Erythroblast (primary cell): ENCODE measurements at regions not wholly inside any gene's neighbourhood (a gene's known extent, or its start where the extent isn't known, plus 50 kb on each side); places are given as distances from the start of the nearest gene placed in this dataset.
"Not testable (repeated sequence)": the region's sequence is repeated elsewhere in the genome, so short reads cannot be mapped to it uniquely, and the experiment has no call there.

ENCODE experiments used
- DNase-seq, 2 experiments: peaks; one replicate each; lab custom pipeline; 2025; lab: John Stamatoyannopoulos, UW
- GATA1 ChIP-seq: IDR thresholded peaks from 2 replicates; pipeline ENCODE4 v1.6.1; 2011; ENCODE audit warnings: low read depth, mild to moderate bottlenecking, control low read depth, low read length, moderate library complexity
- POLR2A ChIP-seq: IDR thresholded peaks from 2 replicates; pipeline ENCODE4 v1.6.1; 2011; ENCODE audit warnings: mild to moderate bottlenecking, low read length

DNA sequence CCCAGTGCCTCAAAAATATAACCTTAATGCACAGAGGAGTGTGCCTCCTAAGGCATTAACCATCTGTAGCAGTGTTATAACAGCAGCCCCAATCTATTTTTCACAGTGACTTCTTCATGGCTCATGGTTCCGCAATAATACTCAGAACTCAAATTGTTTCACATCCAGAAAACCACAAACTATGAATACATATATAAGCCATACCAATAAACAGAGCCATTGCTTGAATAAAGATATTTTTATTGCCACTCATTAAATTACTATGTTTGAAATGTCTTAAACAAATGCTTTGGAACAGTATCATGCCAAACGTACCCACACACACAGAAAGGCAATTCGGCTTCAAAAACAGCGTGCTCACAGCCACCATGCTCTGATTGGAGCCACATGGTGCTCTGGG lies 629.3 kb upstream of the NRP1 start:
- TF ChIP-seq POLR2A, result no peak
- TF ChIP-seq GATA1, result no peak

DNA sequence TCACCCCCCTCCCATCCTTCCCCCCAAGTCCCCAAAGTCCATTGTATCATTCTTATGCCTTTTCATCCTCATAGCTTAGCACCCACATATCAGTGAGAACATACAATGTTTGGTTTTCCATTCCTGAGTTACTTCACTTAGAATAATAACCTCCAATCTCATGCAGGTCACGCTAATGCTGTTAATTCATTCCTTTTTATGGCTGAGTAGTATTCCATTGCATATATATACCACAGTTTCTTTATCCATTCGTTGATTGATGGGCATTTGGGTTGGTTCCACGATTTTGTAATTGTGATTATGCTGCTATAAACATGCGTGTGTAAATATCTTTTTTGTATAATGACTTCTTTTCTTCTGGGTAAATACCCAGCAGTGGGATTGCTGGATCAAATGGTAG lies 621.9 kb upstream of the NRP1 start:
- not testable (repeated sequence) for DNase-seq

More for the DNA sequence above, 629.3 kb upstream of the NRP1 start:
- no peak for DNase-seq

DNA sequence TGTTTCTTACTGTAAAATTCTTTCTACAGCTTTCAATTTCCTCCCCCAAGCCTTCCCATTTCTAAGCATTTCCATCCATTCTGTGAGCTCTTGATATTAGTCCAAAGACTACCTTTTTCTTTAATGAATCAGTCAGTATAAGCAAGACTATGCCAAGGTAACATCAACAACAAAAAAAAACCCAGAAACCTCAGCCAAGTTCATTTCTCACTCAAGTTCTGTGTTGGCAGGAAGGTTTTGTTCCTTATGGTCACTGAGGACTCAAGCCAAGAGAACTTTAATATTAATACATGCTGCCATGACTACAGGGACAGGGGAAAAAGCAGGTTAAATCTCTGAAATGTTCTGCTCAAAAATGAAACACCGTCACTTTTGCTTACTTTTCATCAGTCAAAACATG lies 621.2 kb upstream of the NRP1 start:
- DNase-seq, result no peak

DNA sequence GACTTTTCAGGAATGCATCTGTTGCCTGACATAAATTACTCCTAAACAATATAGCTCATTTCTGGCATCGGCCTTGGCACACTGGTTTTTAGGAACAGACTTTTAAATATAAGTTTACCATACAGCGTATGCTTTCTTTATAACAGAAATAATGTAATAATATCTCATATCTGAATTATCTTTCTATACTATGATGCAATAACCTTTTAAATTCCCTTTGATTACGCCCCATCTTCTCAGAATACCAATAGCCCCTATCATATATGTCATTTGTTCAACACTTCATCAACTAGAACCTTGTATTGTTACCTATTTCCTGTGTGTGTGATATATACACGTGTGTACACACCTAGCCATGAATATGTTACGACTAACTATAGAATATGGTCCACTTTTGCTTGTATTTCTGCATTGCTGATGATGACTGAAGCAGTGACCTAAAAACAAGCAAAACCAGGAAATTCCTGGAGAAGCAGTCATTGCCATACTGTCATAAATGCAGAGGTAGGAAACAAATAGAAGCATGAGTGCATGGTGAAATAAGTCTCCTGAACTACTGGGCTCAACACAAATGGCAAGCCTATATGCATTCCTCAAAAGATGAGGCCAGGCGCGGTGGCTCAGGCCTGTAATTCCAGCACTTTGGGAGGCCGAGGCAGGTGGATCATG lies 618.4 kb upstream of the NRP1 start:
- no peak for DNase-seq
- TF ChIP-seq POLR2A (no peak), GATA1 (no peak)

More for the DNA sequence above, 621.2 kb upstream of the NRP1 start:
- TF ChIP-seq GATA1, result no peak
- TF ChIP-seq POLR2A, result no peak

DNA sequence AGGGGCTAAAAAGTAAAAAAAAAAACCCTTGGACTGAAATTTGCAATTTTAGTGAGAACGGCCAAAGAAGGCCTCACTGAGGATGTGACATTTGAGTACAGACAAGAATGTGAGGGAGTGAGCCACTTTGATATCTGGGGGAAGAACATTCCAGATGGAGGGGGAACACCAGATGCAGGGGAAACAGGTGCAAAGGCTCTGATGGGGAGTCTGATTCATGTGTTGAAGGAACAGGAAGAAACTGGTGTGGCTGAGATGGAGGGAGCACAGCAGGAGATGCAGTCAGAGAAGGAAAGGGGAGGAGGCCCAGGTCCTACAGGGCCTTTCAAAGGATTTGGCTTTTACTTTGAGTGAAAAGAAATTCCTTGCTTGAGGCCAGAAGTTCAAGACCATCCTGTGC lies 615.7 kb upstream of the NRP1 start:
- no peak for TF ChIP-seq GATA1
- DNase-seq, result no peak

DNA sequence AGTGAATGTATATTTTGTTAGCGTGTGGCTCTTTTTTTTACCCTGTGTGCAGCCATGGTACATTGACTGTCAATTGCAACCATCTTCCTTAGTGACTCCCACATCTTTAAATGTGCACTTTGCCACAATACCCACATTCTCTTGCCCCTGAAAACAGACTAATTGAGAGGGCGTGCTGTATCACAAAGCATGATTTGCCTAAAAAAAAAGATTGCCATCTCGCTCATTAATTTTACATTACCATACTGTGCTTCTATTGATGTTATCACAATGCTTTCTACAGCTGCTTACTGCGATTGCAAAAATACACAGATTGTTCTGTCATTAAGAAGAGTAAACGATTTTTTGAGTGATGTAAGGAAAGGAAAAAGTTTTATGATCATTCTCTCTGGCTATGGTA lies 613.1 kb upstream of the NRP1 start:
- TF ChIP-seq GATA1, result no peak
- TF ChIP-seq POLR2A, result no peak
- DNase-seq, result no peak

DNA sequence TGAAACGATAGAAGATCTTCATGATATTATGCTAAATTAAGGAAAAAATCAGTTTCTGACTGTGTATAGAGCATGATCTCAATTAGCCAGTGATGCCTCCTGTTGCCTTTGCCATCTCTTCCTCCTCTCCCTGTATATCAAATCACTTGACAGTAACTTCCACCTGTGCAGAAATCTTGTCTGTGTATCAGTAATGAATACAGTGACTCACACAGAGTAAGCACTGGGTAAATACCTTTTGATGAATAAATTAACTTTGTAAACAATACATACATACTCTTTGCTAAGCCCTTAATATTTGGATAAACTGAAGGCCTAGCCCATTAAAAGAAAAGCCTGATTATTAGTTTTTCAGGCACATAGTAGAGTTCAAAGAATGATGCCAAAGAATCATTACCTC lies 610.6 kb upstream of the NRP1 start:
- no peak for DNase-seq
- TF ChIP-seq POLR2A, result no peak
- TF ChIP-seq GATA1, result no peak

DNA sequence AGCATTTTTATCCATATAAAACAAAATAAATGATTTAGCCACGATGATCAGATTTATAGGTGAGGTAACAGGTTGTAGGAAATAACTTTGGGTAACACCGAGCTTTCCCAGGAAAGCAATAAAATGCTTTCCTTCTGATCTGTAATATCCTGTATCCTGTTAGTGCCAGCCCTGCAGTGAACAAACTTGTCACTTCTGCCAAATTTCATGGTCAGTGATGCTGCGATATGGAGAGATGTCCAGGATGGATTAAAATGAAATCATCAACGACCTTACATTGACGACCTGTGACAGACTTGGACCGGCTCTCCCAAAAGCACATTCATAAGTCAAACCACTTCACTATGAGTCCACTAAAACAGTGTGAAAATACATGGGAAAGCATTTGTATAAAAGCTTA lies 608.0 kb upstream of the NRP1 start:
- no peak for DNase-seq
- TF ChIP-seq GATA1, result no peak
- TF ChIP-seq POLR2A, result no peak

DNA sequence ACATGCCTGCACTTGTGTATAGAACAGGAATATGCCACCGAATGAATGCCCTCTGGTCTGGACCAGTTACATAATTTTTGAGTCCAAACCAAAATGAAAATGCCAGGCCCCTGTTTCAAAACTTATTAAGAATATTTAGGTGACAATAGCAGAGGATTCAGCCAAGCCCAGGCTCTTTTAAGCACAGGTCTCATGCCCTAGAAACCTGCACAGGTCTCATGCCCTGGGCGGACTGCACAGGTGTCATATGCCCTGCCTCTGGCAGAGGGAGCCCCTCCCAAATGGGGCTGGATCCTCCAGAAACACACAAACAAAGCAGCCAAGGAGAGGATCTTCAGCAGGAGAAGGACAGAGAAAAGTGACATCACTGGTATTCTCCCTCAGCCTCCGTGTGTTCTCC lies 605.4 kb upstream of the NRP1 start:
- no peak for DNase-seq
- TF ChIP-seq POLR2A (no peak), GATA1 (no peak)

DNA sequence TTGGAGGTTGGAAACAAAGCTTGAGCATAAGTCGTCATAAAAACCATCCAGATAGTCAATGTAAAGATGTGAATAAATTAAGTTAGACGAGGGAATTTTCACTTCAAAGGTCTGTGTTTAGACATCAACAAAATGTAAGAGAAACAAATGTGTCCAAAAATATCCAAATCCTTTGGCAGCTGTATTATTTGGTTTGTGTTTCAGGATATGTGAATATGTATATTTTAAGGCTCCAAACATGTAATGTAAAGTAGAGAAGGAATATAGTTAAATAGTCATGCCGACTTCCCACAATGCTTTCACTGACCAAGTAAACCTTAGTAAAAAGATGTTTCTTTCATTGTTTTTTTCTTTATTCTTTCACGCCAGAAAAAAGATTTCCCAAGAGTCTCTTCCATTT lies 604.9 kb upstream of the NRP1 start:
- DNase-seq, result no peak
- TF ChIP-seq POLR2A (no peak), GATA1 (no peak)

DNA sequence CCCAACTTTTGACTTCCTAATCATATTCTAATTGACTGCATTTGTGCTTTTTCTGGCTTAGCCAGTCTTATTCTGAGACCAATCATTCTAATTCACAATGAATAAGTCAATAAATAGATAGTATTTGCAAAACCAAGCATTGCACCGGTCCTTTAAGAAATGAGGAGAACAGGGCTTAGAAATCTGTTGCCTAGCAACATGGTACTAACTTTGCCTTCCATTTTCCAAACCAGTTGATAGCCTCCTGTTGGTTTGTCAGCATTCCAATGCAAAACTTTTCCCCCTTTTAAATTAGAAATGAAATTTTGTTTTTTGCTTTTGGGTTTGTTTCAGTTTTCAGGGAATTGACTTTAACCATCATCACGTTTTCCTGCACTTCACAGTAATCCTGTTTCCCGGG lies 603.5 kb upstream of the NRP1 start:
- TF ChIP-seq GATA1 (no peak), POLR2A (no peak)
- no peak for DNase-seq

DNA sequence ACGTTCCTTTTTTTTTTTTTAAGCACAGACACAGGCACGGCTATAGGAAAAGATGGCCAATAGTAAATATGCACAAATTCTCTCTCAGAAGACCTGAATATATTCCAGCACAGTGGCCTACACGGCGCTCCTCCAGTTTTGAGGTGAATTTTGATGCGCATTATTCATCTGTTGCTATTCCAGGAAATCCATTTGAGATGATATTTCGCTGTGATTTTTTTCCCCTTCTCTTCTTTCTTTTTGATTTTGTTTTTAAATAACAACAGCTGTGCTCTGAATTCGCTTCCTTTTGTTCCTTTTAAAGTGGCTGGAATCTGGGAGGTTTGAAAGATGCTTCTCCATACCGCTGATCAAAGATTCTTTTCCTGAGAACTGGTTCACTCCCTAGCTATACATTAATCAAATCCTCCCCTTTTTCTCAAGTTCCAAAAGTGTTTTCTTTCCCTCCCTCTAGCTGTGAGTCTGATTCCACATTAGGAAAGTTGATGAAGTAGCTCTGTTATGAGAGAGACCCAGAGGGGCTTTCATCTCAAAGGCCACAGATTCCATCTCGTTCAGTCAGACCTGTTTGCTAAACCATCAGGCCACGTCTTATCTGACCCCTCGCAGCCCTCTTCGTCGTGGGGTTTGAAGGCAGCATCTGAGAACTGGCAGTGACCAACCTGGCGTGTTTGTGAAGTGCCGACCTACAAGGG lies 602.7 kb upstream of the NRP1 start:
- TF ChIP-seq POLR2A (no peak), GATA1 (no peak)
- peak; percentile 12 to 46 for DNase-seq

DNA sequence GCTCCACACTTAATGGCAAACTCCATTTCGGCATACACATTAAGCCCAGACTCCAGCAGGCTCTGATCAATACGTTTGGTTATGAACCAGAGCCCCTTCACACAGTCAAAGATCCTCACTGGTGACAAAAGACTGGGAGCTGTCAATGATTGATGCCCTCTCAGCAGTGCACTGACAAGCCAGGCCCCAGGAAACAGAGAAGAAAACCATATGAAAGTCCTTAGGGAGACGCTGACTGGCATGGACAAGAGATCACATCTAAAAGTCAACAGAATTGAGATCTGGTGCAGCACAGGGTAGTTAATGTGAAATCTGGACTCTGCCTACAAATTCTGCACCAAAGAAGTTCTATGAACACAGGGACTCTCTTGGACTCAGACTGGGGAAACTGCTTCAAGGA lies 600.9 kb upstream of the NRP1 start:
- DNase-seq, result no peak
- TF ChIP-seq POLR2A, result no peak
- no peak for TF ChIP-seq GATA1

DNA sequence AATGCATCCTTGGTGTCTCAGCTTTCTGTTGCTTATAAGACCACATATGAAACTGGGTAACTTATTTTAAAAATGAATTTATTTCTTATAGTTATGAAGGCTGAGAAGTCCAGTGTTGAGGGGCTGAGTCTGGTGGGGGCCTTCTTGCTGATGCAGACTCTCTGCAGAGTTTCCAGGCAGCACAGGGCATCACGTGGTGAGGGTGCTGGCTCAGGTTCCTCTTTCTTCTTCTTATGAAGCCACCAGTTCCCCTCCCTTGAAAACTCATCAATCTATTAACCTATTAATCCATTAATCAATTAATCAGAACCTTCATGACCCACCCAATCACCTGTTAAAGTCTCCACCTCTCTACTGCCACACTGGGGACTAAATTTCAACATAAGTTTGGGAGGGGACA lies 595.6 kb upstream of the NRP1 start:
- TF ChIP-seq POLR2A (no peak), GATA1 (no peak)
- DNase-seq, result no peak

DNA sequence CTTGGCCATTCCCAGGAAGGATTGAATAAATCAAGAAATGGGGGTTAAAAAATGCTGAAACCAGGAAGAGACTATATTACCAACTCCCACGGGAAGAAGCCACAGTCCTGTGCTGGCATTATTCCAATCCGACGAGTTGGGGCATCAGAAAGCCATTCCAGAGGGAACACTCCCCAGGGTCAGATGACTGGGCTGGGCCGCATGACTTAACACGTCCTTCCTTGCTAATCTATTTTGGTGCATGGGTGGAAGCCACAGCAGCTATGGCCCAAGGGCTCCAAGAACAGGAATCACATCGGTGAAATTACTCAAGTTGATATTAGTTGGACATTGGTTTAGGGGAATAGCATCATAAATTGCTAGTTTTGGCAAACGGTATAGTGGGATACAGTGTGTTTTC lies 592.9 kb upstream of the NRP1 start:
- no peak for TF ChIP-seq POLR2A
- no peak for TF ChIP-seq GATA1
- no peak for DNase-seq
